ENCODE measurements at regions not wholly inside any gene's neighbourhood (a gene's known extent, or its start where the extent isn't known, plus 50 kb on each side); places are given as distances from the start of the nearest gene placed in this dataset.
A peak's percentile ranks its signal among the peaks of the same experiment; 100 is the strongest.
"Not testable (repeated sequence)": the region's sequence is repeated elsewhere in the genome, so short reads cannot be mapped to it uniquely, and the experiment has no call there.

DNA sequence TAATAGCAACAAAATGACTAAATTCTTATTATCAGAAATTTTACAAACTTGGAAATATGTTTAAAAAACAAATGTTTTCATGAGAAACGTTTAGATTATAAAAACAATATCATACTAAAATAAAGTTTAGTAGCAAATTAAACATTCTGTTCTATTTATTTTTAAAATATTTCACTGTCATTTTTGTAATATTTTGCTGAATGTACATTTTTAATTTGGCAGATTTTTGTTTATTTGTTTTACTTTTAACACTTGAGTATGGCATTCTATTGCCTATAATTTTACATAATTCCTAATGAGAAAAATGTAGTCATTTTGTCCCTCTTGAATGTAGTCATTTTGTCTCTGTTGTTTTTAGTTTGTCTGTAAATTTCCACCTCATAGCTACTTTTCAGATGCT lies 1400.2 kb downstream of the GRIK2 start:
- no peak for DNase-seq (ENCODE audit: low read depth, low spot score)

GRCh38 chr6:102774326-102774725 lies 1380.8 kb downstream of the GRIK2 start:
- DNase-seq (ENCODE audit: low read depth, low spot score): no peak

- DNase-seq (ENCODE audit: low read depth, low spot score): no peak
Measured at GRCh38 chr6:102773636-102774035, 1380.1 kb downstream of the GRIK2 start.

GRCh38 chr6:102766963-102767362 lies 1373.5 kb downstream of the GRIK2 start:
- DNase-seq (ENCODE audit: low read depth, low spot score): no peak

DNA sequence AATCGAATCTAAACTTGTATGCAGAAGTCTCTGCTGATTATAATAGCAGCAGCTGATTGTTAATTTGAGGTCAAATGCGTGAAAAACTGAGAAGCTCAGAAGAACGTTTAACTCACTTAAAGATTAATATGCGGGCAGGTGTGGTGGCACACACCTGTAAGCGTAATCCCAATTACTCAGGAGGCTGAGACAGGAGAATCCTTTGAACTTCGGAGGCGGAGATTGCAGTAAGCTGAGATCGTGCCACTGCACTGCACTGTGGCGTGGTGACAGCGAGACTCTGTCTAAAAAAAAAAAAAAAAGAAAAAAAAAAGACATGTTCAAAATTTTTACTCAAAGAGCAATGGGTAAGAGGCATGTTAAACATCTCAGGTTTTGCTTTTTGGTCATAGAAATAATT lies 1370.8 kb downstream of the GRIK2 start:
- DNase-seq (ENCODE audit: low read depth, low spot score): no peak

DNA sequence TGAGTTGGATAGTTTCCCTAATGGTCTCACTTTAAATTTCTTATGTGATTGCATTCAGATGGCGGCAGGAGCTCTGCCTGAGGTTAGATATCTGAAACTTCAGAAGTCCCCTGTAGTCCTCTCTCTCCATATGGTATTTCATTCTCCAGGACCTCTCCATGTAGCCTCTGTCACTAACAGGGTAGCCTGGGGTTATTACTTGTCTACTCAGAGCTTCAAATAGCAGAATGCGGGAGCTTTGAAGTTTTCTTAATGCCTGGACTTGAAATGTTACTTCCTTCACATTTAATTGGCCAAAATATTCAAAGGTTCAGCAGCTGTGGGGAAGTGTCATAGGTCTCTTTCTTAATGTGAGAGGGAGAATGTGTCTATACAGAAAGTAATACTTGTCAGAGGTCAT lies 1370.4 kb downstream of the GRIK2 start:
- no peak for DNase-seq (ENCODE audit: low read depth, low spot score)

- DNase-seq (ENCODE audit: low read depth, low spot score): no peak
Measured at GRCh38 chr6:102761872-102762271, 1368.4 kb downstream of the GRIK2 start.

DNA sequence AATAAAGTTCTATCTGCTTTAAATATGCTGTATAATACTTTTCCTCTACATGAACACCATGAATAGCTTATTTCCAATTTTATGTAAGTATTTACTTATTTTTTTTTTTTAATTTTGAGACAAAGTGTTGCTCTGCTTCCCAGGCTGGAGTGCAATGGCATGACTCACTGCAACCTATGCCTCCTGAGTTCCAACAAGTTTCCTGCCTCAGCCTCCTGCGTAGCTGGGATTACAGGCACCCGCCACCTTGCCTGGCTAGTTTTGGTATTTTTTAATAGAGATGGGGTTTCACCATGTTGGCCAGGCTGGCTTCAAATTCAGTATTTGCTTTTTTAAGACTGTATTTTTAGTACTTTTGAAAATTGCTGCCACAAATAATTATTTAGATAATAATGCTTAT lies 1365.9 kb downstream of the GRIK2 start:
- DNase-seq (ENCODE audit: low read depth, low spot score): no peak

GRCh38 chr6:102758536-102758935 lies 1365.0 kb downstream of the GRIK2 start:
- peak; percentile 27 for DNase-seq (ENCODE audit: low read depth, low spot score)

- DNase-seq (ENCODE audit: low read depth, low spot score): no peak
Measured at GRCh38 chr6:102749210-102749971, 1355.9 kb downstream of the GRIK2 start.

DNA sequence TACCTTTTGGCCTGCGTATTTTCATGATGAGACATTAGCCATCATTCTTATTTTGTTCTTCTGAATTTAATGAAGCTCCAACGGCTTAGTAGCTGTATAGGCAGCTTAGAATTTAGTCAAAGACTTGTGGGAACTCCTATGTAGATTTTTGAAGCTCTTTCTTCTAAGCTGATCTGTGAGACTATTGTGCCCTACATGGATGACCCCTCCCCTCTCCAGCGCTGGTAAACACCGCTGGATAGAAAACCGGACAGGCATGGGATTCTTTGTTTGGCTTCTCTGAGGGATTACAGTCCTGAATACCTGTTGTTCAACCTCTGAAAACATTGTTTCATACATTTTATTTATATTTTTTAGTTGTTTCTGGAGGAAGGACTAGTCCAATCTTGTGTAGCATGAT lies 1353.4 kb downstream of the GRIK2 start:
- DNase-seq (ENCODE audit: low read depth, low spot score): no peak

DNA sequence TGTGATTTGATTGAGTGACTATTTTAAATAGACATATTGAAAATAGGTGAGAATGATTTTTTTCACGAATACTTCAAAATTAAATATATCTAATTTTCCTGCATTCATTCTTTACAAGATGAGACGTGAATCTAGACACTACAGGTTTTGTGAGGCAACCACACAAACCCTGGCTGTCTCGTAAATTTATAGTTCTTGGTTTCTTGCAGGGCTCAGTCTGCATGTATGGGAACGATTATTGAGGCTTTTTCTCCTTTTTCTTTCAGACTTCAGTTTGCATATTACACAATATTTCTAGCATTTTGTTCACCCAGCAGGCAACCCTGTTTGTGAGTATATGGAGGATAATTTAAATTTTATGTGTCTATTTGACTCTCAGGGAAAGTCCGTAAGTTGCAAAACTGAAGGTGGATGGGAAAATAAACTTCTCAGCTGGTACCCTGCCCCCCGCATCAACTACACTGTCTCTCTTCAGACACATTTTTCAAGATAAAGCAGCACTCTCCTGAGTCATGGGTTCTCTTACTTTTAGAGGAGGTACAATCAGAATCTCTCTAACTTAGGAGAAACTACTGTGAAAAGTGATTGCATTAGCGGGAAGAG lies 1349.3 kb downstream of the GRIK2 start:
- no peak for DNase-seq (ENCODE audit: low read depth, low spot score)

GRCh38 chr6:102742028-102742427 lies 1348.5 kb downstream of the GRIK2 start:
- DNase-seq (ENCODE audit: low read depth, low spot score): no peak

- DNase-seq (ENCODE audit: low read depth, low spot score): no peak
Measured at GRCh38 chr6:102736941-102737368, 1343.4 kb downstream of the GRIK2 start.

DNA sequence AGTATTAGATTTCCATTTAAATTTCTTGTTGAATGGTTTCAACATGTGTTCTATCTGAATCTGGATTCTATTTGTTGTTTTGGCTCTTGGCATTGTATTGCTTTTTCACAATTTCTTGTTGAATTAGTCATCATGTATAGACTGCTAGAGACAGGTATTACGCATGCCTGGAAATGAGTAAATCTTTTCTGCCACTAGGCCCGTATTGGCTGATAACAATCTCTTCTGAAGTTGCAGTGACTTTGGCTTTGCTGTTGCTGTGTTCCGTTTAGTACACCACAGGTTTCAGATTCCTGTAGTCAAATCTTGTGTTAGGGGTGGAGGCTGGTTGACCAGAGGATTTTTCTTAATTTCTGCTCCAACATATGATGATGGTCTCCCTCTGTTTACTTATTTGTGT lies 1339.4 kb downstream of the GRIK2 start:
- no peak for DNase-seq (ENCODE audit: low read depth, low spot score)

GRCh38 chr6:102722086-102722485 lies 1328.6 kb downstream of the GRIK2 start:
- not testable (repeated sequence) for DNase-seq (ENCODE audit: low read depth, low spot score)

DNA sequence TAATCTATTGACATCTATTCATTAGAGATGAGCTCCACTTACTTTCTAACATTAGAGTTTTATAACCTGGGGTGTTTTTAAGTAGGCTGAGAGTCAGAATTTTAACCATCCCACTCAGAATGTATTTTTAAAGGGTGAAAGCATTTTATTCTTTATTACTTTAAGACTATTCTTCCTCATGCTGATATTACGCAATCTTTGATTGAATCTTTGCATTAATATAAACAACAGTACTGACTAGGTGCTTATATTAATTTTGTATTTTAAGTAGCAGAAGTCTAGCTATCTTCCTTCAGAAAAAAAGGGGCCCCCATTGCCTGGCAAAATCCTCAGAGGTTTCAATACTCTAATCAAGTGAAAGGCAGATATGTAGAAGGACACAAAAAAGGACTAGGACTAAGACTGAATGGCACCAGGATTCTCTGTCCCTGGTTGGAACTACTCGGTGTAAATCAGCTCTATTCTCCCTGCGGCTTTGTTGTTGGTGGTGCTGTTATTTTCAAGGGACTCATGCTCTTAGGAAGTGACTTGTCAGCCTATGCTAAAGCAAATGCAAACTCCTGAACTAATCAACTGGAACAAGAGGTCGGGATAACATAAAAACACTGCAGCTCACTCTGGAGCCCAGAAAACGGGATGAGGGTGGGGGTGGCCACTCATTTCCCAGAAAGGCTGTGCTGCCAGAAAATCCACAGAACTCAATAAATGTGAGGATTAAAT lies 1324.4 kb downstream of the GRIK2 start:
- DNase-seq (ENCODE audit: low read depth, low spot score): peak; percentile 77

DNA sequence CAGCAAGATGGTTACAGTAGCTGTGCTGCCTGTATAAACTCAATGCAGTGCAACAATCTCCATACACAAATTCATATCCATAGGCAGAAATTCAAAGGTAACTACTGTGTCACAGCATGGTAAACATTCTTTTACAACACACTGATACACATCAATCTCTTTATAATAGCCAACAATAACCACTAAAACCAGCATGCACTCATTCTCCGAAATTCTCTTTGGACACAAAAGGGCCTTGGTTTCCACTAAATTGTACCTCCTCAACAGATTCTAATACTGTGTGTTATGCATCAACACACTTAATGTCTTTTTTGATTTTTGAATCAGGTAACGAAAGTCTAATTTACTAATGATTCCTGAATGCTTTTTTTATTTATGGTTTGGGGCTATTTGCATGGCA lies 1323.7 kb downstream of the GRIK2 start:
- DNase-seq (ENCODE audit: low read depth, low spot score): no peak

GRCh38 chr6:102701019-102701418 lies 1307.5 kb downstream of the GRIK2 start:
- no peak for DNase-seq (ENCODE audit: low read depth, low spot score)

- no peak for DNase-seq (ENCODE audit: low read depth, low spot score)
Measured at GRCh38 chr6:102686461-102686860, 1293.0 kb downstream of the GRIK2 start.

- DNase-seq (ENCODE audit: low read depth, low spot score): no peak
Measured at GRCh38 chr6:102680413-102680812, 1286.9 kb downstream of the GRIK2 start.

GRCh38 chr6:102679865-102680264 lies 1286.4 kb downstream of the GRIK2 start:
- DNase-seq (ENCODE audit: low read depth, low spot score): no peak

- no peak for DNase-seq (ENCODE audit: low read depth, low spot score)
Measured at GRCh38 chr6:102677225-102677624, 1283.7 kb downstream of the GRIK2 start.
